Chondrocyte (in vitro differentiated cells): ENCODE measurements at regions not wholly inside any gene's neighbourhood (a gene's known extent, or its start where the extent isn't known, plus 50 kb on each side); places are given as distances from the start of the nearest gene placed in this dataset.
"Not testable (repeated sequence)": the region's sequence is repeated elsewhere in the genome, so short reads cannot be mapped to it uniquely, and the experiment has no call there.

Experiments
- DNase-seq: peaks from one replicate; pipeline ENCODE4 v3.0.0; 2021; ENCODE audit warnings: mixed read lengths, low spot score
- H3K27ac Mint-ChIP-seq: one replicate; pipeline ENCODE4 v1.8.0; 2021; ENCODE audit warnings: mild to moderate bottlenecking, moderate library complexity, mixed read lengths; ENCODE audit not compliant: unreplicated experiment
- H3K27me3 Mint-ChIP-seq: 2 replicates; pipeline ENCODE4 v1.8.0; 2021; ENCODE audit warnings: low read depth, mixed read lengths
- H3K36me3 Mint-ChIP-seq: 2 replicates; pipeline ENCODE4 v1.8.0; 2021; ENCODE audit warnings: low read depth, mixed read lengths
- H3K4me1 Mint-ChIP-seq: 2 replicates; pipeline ENCODE4 v1.8.0; 2021; ENCODE audit warnings: low read depth, mild to moderate bottlenecking, mixed read lengths
- H3K4me3 Mint-ChIP-seq: one replicate; pipeline ENCODE4 v1.8.0; 2021; ENCODE audit warnings: mild to moderate bottlenecking, moderate library complexity, mixed read lengths; ENCODE audit not compliant: unreplicated experiment
- H3K9me3 Mint-ChIP-seq: 2 replicates; pipeline ENCODE4 v1.8.0; 2021; ENCODE audit warnings: low read depth, mixed read lengths
- CTCF ChIP-seq: fragments of 200-600 bp; sonication (generic); IDR thresholded peaks from 2 replicates; pipeline ENCODE4 v1.5.0; 2021; ENCODE audit warnings: antibody characterized with exemption, mild to moderate bottlenecking, moderate library complexity

GRCh38 chr7:82506702-82507101 lies 63.1 kb upstream of the CACNA2D1 start:
- Mint-ChIP-seq H3K4me3 (no peak overlapping the region), H3K36me3 (peaks cover 2% of the 10 kb centered on the region), H3K27ac (no peak overlapping the region), H3K4me1 (no peaks in the 10 kb centered on the region), H3K27me3 (no peaks in the 10 kb centered on the region), H3K9me3 (peaks cover 3% of the 10 kb centered on the region)
- no peak for DNase-seq
- no peak for TF ChIP-seq CTCF

- DNase-seq, result no peak
- TF ChIP-seq CTCF, result no peak
- no peak overlapping the region for H3K27ac Mint-ChIP-seq
- no peak overlapping the region for H3K4me3 Mint-ChIP-seq
- no peaks in the 10 kb centered on the region for H3K27me3 Mint-ChIP-seq
- no peaks in the 10 kb centered on the region for H3K4me1 Mint-ChIP-seq
- H3K36me3 Mint-ChIP-seq, result peaks cover 2% of the 10 kb centered on the region
- peaks cover 6% of the 10 kb centered on the region for H3K9me3 Mint-ChIP-seq
Observed at GRCh38 chr7:82506208-82506607, 62.6 kb upstream of the CACNA2D1 start.

GRCh38 chr7:82501346-82501745 lies 57.8 kb upstream of the CACNA2D1 start:
- Mint-ChIP-seq H3K4me3 (no peak overlapping the region), H3K36me3 (peaks cover 2% of the 10 kb centered on the region), H3K27me3 (no peaks in the 10 kb centered on the region), H3K4me1 (peaks cover 3% of the 10 kb centered on the region), H3K9me3 (peaks cover 14% of the 10 kb centered on the region), H3K27ac (no peak overlapping the region)
- DNase-seq, result no peak
- TF ChIP-seq CTCF, result no peak

GRCh38 chr7:82499546-82499945 lies 56.0 kb upstream of the CACNA2D1 start:
- H3K4me3 Mint-ChIP-seq, H3K36me3 Mint-ChIP-seq, H3K4me1 Mint-ChIP-seq, H3K27me3 Mint-ChIP-seq, DNase-seq, H3K27ac Mint-ChIP-seq: not testable (repeated sequence)
- H3K9me3 Mint-ChIP-seq, result peaks cover 14% of the 10 kb centered on the region

GRCh38 chr7:82494420-82494819 lies 50.8 kb upstream of the CACNA2D1 start:
- no peak overlapping the region for H3K27ac Mint-ChIP-seq
- H3K36me3 Mint-ChIP-seq, result peaks cover 5% of the 10 kb centered on the region
- no peak overlapping the region for H3K4me3 Mint-ChIP-seq
- DNase-seq, result no peak
- no peak for TF ChIP-seq CTCF
- H3K9me3 Mint-ChIP-seq, result peaks cover 8% of the 10 kb centered on the region
- peaks cover 15% of the 10 kb centered on the region for H3K27me3 Mint-ChIP-seq
- no peaks in the 10 kb centered on the region for H3K4me1 Mint-ChIP-seq
